Esophagus muscularis mucosa (tissue), 3 donors: ENCODE measurements at regions not wholly inside any gene's neighbourhood (a gene's known extent, or its start where the extent isn't known, plus 50 kb on each side); places are given as distances from the start of the nearest gene placed in this dataset.

Experiments
- CTCF ChIP-seq, 3 experiments: fragments of 200-600 bp in 2 of 3; fragments of 450-650 bp in 1 of 3; sonication (generic) in 2 of 3; IDR thresholded peaks; one replicate each; pipeline ENCODE4 v1.5.1; 2017 to 2019; ENCODE audit warnings: antibody characterized with exemption in 3 of 3, mild to moderate bottlenecking in 2 of 3, moderate library complexity in 1 of 3
- POLR2A ChIP-seq: fragments of 450-650 bp; IDR thresholded peaks from one replicate; pipeline ENCODE4 v1.6.1; 2017; ENCODE audit warnings: antibody characterized with exemption, moderate library complexity, mild to moderate bottlenecking, low read depth
- POLR2AphosphoS5 ChIP-seq, 2 donors: sonication (generic); formaldehyde crosslinking; IDR thresholded peaks; one replicate each; pipeline ENCODE4 v1.6.1; 2017; ENCODE audit warnings: antibody characterized with exemption in 2 of 2

- TF ChIP-seq CTCF (IDR thresholded peaks at IDR 0.05) (no peak), POLR2A (no peak), POLR2AphosphoS5 (IDR thresholded peaks at IDR 0.05) (no peak)
Measured at GRCh38 chr15:93418566-93418965, 329.6 kb upstream of the RGMA start.
